Neural progenitor cell (in vitro differentiated cells): ENCODE measurements at regions not wholly inside any gene's neighbourhood (a gene's known extent, or its start where the extent isn't known, plus 50 kb on each side); places are given as distances from the start of the nearest gene placed in this dataset.

Experiments used
- CTCF ChIP-seq: fragments of 200-600 bp; sonication (generic); IDR thresholded peaks from 2 replicates; pipeline ENCODE4 v1.5.1; 2017; ENCODE audit warnings: antibody characterized with exemption, mild to moderate bottlenecking
- EZH2 ChIP-seq: fragments of 200-600 bp; sonication (generic); IDR thresholded peaks from 2 replicates; pipeline ENCODE4 v1.6.1; 2017; ENCODE audit warnings: antibody characterized with exemption, mild to moderate bottlenecking, moderate library complexity
- EZH2phosphoT487 ChIP-seq: fragments of 200-600 bp; sonication (generic); IDR thresholded peaks from 2 replicates; pipeline ENCODE4 v1.6.1; 2017; ENCODE audit warnings: antibody characterized with exemption

- TF ChIP-seq CTCF = no peak
- no peak for TF ChIP-seq EZH2
- TF ChIP-seq EZH2phosphoT487 = no peak
Observed at GRCh38 chr7:54066643-54067042, 475.5 kb upstream of the VSTM2A start.
